Osteoblast (primary cell): ENCODE measurements at regions not wholly inside any gene's neighbourhood (a gene's known extent, or its start where the extent isn't known, plus 50 kb on each side); places are given as distances from the start of the nearest gene placed in this dataset.
A peak's percentile ranks its signal among the peaks of the same experiment; 100 is the strongest.

Experiments
- DNase-seq: peaks from one replicate; pipeline ENCODE4 v3.0.0; 2011; ENCODE audit warnings: low spot score, mixed read lengths; ENCODE audit not compliant: insufficient read length; ENCODE audit errors: missing footprints
- H2AFZ ChIP-seq: 2 replicates; pipeline ENCODE4 v1.6.0; 2011; ENCODE audit warnings: mild to moderate bottlenecking, low read length
- H3K27ac ChIP-seq: 2 replicates; pipeline ENCODE4 v1.5.1; 2011; ENCODE audit warnings: mild to moderate bottlenecking, low read depth, low read length, moderate library complexity
- H3K27me3 ChIP-seq: 2 replicates; pipeline ENCODE4 v1.6.0; 2012; ENCODE audit warnings: mild to moderate bottlenecking, control low read depth, inconsistent platforms, low read length, moderate library complexity; ENCODE audit not compliant: insufficient read depth
- H3K36me3 ChIP-seq: 2 replicates; pipeline ENCODE4 v1.5.1; 2011; ENCODE audit warnings: mild to moderate bottlenecking, low read length, control low read depth, moderate library complexity; ENCODE audit not compliant: insufficient read depth
- H3K4me1 ChIP-seq: 2 replicates; pipeline ENCODE4 v1.5.1; 2011; ENCODE audit warnings: mild to moderate bottlenecking, low read length, control low read depth, moderate library complexity; ENCODE audit not compliant: insufficient read depth
- H3K4me2 ChIP-seq: 2 replicates; pipeline ENCODE4 v1.6.0; 2011; ENCODE audit warnings: mild to moderate bottlenecking, low read length; ENCODE audit not compliant: insufficient read depth
- H3K4me3 ChIP-seq: fragments of 200-600 bp; sonication (generic); 3 replicates; pipeline ENCODE4 v1.5.1; 2012; ENCODE audit warnings: mild to moderate bottlenecking, low read length, inconsistent platforms; ENCODE audit not compliant: insufficient read depth
- H3K79me2 ChIP-seq: 2 replicates; pipeline ENCODE4 v1.6.0; 2012; ENCODE audit warnings: mild to moderate bottlenecking, low read length, control low read depth, inconsistent platforms; ENCODE audit not compliant: insufficient read depth
- H3K9me3 ChIP-seq: 2 replicates; pipeline ENCODE4 v1.5.1; 2011; ENCODE audit warnings: low read depth, low read length, control low read depth
- H4K20me1 ChIP-seq: 2 replicates; pipeline ENCODE4 v1.6.0; 2012; ENCODE audit warnings: mild to moderate bottlenecking, low read length, control low read depth; ENCODE audit not compliant: insufficient read depth
- TF ChIP-seq, protein P1 (sequence below): IDR thresholded peaks from 2 replicates; pipeline ENCODE4 v1.5.1; 2011; ENCODE audit warnings: mild to moderate bottlenecking, low read depth, low read length, moderate library complexity; ENCODE audit errors: extremely low read depth

DNA sequence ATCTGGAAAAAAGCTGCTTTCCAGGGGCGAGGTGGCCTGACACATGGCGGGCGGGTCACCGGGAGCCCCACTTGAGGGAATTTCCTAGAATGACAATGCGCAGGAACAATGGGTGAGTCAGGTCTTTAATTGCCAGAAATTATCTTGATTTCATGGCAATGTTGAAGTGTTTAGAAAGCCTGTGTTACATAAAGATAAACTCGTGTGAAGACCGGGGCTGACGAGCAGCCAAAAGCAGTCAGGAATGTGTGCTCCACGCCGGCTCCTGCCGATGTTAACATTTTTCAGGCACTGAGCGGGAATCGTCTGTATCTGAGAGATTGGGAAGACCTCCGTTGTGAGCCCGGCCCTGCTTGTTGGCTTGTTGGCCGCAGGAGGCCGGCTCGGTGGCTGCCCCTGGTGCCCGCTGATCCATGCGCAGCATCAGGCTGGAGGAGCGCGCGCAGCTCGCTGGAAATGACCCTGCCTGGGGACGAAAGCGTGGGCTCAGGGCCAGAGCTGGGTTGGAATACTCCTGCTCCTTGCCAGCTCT is 353.1 kb downstream of the FOXL1 start:
- DNase-seq: peak; percentile 93
- TF ChIP-seq, protein P1, sequence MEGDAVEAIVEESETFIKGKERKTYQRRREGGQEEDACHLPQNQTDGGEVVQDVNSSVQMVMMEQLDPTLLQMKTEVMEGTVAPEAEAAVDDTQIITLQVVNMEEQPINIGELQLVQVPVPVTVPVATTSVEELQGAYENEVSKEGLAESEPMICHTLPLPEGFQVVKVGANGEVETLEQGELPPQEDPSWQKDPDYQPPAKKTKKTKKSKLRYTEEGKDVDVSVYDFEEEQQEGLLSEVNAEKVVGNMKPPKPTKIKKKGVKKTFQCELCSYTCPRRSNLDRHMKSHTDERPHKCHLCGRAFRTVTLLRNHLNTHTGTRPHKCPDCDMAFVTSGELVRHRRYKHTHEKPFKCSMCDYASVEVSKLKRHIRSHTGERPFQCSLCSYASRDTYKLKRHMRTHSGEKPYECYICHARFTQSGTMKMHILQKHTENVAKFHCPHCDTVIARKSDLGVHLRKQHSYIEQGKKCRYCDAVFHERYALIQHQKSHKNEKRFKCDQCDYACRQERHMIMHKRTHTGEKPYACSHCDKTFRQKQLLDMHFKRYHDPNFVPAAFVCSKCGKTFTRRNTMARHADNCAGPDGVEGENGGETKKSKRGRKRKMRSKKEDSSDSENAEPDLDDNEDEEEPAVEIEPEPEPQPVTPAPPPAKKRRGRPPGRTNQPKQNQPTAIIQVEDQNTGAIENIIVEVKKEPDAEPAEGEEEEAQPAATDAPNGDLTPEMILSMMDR: no peak
- Histone ChIP-seq H3K27ac (peak overlapping the region; percentile 60), H3K4me2 (peak overlapping the region; percentile 40), H4K20me1 (no peaks in the 10 kb centered on the region), H3K36me3 (no peaks in the 10 kb centered on the region), H3K9me3 (no peaks in the 10 kb centered on the region), H3K27me3 (no peaks in the 10 kb centered on the region), H2AFZ (no peak overlapping the region), H3K4me1 (peaks cover 14% of the 10 kb centered on the region), H3K79me2 (no peaks in the 10 kb centered on the region), H3K4me3 (no peak overlapping the region)

DNA sequence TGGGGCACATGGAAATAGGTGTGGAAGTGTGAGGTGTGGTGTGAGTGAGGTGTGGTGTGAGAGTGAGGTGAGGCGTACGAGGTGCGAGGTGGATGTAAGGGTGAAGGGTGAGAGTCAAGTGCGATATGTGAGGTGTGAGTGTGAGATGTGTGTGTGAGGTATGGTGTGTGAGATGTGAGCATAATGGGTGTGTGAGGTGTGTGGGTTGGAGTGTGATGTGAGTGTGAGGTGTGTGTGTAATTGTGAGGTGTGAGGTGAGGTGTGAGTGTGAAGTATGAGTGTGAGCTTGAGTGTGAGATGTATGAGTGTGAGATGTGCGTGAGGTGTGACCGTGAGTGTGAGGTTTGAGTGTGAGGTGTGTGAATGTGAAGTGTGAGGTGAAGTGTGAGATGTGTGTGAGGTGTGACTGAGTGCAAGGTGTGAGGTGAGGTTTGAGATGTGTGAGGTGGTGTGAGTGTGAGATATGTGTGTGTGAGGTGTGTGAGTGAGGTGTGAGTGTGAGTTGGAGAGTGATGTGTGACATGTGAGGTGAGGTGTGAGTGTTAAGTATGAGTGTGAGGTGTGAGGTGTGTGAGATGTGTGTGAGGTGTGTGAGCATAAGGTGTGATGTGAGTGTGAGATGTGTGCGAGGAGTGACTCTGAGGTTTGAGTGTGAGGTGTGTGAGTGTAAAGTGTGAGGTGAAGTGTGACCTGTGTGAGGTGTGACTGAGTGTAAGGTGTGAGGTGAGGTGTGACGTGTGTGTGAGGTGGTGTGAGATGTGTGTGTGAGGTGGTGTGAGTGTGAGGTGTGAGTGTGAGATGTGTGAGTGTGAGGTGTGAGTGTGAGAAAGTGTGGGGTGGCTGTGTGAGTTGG is 354.0 kb downstream of the FOXL1 start:
- H3K79me2 ChIP-seq: no peaks in the 10 kb centered on the region
- H4K20me1 ChIP-seq: no peaks in the 10 kb centered on the region
- no peak overlapping the region for H3K4me2 ChIP-seq
- H3K36me3 ChIP-seq: no peaks in the 10 kb centered on the region
- H3K27ac ChIP-seq: peak overlapping the region; percentile 60
- H3K27me3 ChIP-seq: no peaks in the 10 kb centered on the region
- no peak for DNase-seq
- no peaks in the 10 kb centered on the region for H3K9me3 ChIP-seq
- H2AFZ ChIP-seq: no peak overlapping the region
- no peak overlapping the region for H3K4me3 ChIP-seq
- peaks cover 14% of the 10 kb centered on the region for H3K4me1 ChIP-seq
- TF ChIP-seq, protein P1: no peak

DNA sequence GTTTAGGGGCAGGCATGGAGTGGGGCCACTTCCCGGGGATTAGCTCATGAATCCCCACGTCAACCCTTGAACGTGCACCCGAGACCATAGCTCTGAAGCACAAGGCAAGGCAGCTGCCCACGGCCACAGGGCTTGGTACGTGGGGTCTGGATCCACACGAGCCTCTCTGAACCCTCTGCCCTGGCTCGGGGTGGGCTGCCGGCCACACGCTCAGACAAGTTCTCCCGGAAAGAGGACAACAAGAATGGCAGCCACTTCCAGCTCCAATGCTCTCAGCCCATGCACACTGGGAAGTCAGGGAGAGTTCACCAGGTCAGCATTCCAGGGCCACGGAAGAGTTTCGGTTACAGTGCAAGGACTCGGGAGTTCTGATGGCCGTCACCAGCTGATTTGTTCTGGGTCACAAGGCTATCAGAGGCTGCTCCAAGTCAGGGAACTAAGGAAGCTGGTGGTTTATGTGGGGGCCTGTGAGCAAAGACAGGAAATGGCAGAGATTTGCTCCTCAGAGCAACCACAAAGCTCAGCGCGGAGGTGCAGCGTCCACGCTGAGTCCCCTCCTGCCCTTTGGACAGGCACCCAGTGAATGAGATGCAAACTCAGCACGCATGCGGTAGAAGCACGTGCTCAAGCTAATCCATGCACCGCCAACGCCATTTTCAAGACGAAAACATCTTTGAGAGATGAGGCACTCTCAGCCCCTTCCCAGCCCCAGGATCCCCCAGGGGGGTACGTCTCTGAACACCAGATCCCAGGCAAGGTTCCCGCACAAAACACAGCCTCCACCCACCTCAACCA is 356.4 kb downstream of the FOXL1 start:
- TF ChIP-seq, protein P1: no peak
- no peaks in the 10 kb centered on the region for H3K27me3 ChIP-seq
- H3K4me2 ChIP-seq: no peak overlapping the region

DNA sequence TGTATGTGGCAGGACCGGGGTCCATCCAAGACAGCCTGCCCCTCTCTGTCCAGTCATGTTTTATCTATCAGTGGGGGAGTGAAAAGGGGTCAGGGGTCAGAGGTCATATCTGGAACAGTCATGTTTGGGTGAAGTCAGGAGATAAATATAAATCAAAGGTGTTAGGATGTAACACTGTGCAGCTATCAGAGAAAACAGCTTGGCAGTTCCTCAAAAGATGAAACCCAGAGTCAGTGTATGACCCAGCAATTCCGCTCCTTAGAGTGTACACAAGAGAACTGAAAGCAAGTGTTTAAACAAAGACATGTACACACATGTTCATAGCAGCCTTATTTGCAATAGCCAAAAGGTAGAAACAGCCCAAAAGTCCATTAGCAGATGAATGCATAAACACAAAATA is 361.3 kb downstream of the FOXL1 start:
- no peak for DNase-seq
- Histone ChIP-seq H3K27me3 (no peaks in the 10 kb centered on the region), H3K79me2 (no peaks in the 10 kb centered on the region), H4K20me1 (no peaks in the 10 kb centered on the region), H3K4me1 (peaks cover 18% of the 10 kb centered on the region), H2AFZ (no peak overlapping the region), H3K4me3 (no peak overlapping the region), H3K4me2 (no peak overlapping the region), H3K9me3 (peaks cover 4% of the 10 kb centered on the region), H3K27ac (no peak overlapping the region), H3K36me3 (no peaks in the 10 kb centered on the region)
- TF ChIP-seq, protein P1: no peak

More for the DNA sequence above, 356.4 kb downstream of the FOXL1 start:
- Histone ChIP-seq H3K9me3 (peaks cover 2% of the 10 kb centered on the region), H3K36me3 (no peaks in the 10 kb centered on the region), H4K20me1 (no peaks in the 10 kb centered on the region), H3K4me3 (no peak overlapping the region), H2AFZ (peak overlapping the region; percentile 80), H3K27ac (no peak overlapping the region), H3K4me1 (peaks cover 14% of the 10 kb centered on the region), H3K79me2 (no peaks in the 10 kb centered on the region)
- peak; percentile 43 for DNase-seq
